SW 1271 (cell line): ENCODE measurements at regions not wholly inside any gene's neighbourhood (a gene's known extent, or its start where the extent isn't known, plus 50 kb on each side); places are given as distances from the start of the nearest gene placed in this dataset.
"Not testable (repeated sequence)": the region's sequence is repeated elsewhere in the genome, so short reads cannot be mapped to it uniquely, and the experiment has no call there.

ENCODE experiments used
- DNase-seq, 2 experiments: peaks; one replicate each; lab custom pipeline; 2025; lab: John Stamatoyannopoulos, UW

GRCh38 chr12:39699079-39699478 lies 79.5 kb upstream of the ABCD2 start:
- DNase-seq: not testable (repeated sequence)

DNA sequence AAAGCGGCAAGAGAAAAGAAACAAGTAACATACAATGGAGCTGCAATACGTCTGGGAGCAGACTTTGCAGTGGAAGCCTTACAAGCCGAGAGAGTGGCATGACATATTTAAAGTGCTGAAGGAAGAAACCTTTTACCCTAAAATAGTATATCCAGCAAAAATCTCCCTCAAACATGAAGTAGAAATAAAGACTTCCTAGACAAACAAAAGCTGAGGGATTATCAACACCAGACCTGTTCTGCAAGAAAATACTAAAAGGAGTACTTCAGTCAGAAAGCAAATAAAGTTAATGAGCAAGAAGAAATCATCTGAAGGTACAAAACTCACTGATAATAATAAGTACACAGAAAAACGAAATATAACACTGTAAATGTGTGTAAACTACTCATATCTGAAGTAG lies 77.5 kb upstream of the ABCD2 start:
- DNase-seq: no peak

GRCh38 chr12:39692258-39692853 lies 72.8 kb upstream of the ABCD2 start:
- DNase-seq: peak in 1 of 2 experiments; percentile 40

DNA sequence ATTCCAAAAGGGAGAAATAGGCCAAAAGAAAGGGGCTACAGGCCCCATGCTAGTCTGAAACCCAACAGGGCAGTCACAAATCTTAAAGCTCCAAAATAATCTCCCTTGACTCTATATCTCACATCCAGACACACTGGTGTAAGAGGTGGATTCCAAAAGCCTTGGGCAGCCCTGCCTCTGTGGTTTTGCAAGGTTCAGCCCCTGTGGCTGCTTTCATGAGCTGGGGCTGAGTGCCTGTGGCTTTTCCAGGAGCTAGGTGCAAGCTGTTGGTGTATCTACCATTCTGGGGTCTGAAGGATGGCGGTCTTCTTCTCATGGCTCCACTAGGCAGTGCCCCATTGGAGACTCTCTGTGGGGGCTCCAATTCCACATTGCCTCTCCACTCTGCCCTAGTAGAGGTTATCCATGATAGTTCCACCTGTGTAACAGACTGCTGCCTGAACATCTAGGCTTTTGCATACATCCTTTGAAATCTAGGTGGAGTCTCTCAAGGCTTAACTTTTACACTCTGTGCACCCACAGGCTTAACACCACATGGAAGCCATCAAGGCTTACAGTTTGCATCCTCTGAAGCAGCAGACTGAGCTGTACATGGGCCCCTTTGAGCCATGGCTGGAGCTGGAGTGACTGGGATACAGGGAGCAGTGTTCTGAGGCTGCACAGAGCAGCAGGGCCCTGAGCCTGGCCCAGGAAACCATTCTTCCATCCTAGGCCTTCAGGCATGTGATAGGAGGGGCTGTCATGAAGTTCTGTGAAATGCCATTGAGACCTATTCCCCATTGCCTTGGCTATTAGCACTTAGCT lies 66.5 kb upstream of the ABCD2 start:
- no peak for DNase-seq

DNA sequence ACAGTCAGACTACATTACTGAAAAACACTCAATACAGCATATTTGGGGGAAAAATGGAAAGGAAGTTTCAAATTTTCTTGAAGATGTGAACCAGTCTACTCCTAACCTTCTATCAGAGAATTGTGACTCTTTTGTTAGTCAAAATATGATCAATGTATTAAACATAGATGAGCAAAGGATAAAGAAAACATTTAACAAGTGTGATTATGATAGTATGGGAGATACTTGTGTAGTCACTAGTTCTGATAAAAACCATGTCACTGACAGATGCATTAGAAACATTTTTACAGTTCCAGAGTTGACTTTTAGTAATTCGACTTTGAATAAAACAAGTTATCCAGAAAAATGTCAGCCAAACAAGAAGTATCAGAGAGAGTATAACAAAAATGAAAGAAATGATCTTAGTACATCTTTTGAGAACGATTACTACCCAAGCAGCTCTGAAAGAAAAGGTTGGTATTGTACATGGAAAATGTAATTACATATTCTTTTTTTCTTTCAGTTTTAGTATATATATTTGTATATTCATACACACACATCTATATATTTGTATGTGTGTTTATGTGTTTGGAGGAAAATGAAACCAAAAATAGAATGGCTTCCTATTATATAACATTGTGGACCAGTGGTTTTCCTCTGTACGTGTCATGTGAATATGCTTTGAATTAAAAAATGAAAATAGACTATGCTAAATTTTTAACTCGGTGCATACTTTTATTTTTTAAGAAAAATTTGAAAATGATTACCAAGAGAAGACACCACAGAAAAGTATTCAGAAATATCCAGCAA lies 63.3 kb upstream of the ABCD2 start:
- no peak for DNase-seq

DNA sequence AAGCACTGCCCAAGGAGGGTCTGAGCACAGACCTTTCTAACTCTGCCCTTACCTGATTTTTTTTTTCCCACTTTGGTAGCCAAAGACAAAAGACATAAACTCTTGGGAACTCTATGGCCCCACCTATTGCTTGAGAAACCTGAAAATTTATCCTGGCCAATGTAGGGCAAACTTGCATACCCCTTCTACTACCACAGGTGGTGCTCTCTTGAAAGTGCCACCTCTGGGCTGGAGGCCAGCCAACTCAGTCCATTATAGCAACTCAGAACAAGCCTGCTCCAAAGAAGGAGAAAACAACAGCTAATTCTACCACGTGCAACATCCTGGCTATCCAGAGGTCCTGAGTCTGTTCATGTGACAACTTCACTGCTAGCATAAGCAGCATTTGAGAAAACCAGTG lies 55.7 kb upstream of the ABCD2 start:
- no peak for DNase-seq

- no peak for DNase-seq
Observed at GRCh38 chr12:39672976-39673375, 53.4 kb upstream of the ABCD2 start.

GRCh38 chr12:39671898-39672875 lies 52.6 kb upstream of the ABCD2 start:
- no peak for DNase-seq

- not testable (repeated sequence) for DNase-seq
Observed at GRCh38 chr12:39669539-39669938, 49.9 kb upstream of the ABCD2 start.
